Tibial artery (tissue), 4 donors: ENCODE measurements at regions not wholly inside any gene's neighbourhood (a gene's known extent, or its start where the extent isn't known, plus 50 kb on each side); places are given as distances from the start of the nearest gene placed in this dataset.
"Not testable (repeated sequence)": the region's sequence is repeated elsewhere in the genome, so short reads cannot be mapped to it uniquely, and the experiment has no call there.

Experiments used
- DNase-seq, 2 donors: peaks; one replicate each; pipeline ENCODE4 v3.0.0-alpha.2; 2019
- H3K27ac ChIP-seq, 2 donors: fragments of 200-600 bp; sonication (generic) in 1 of 2; 1 replicate in 1 of 2; 2 replicates in 1 of 2; pipeline ENCODE4 v1.5.1; 2018 to 2019; ENCODE audit warnings: mild to moderate bottlenecking in 1 of 2
- H3K27me3 ChIP-seq, 2 donors: fragments of 200-600 bp; sonication (generic) in 1 of 2; one replicate each; pipeline versions ENCODE4 v1.5.1 to v1.6.0; 2016 to 2019
- H3K36me3 ChIP-seq, 3 donors: fragments of 200-600 bp; sonication (generic) in 2 of 3; one replicate each; pipeline ENCODE4 v1.5.1; 2016 to 2019; ENCODE audit warnings: mild to moderate bottlenecking in 2 of 3
- H3K4me1 ChIP-seq, 4 donors: fragments of 200-600 bp; sonication (generic) in 2 of 4; 1 replicate in 3 of 4; 2 replicates in 1 of 4; pipeline ENCODE4 v1.5.1; 2016 to 2019
- H3K4me3 ChIP-seq, 2 donors: fragments of 200-600 bp; sonication (generic) in 1 of 2; 1 replicate in 1 of 2; 2 replicates in 1 of 2; pipeline ENCODE4 v1.5.1; 2018 to 2019; ENCODE audit warnings: mild to moderate bottlenecking in 2 of 2
- H3K9me3 ChIP-seq, 3 donors: fragments of 200-600 bp; sonication (generic) in 1 of 3; one replicate each; pipeline ENCODE4 v1.5.1; 2016 to 2019
- intact Hi-C: fragments of 100-400 bp; cut with DNase I; formaldehyde crosslinking; loops from one replicate; pipeline ENCODE4 v1.15.0; 2023; ENCODE audit warnings: low total_unique reads
- TF ChIP-seq, protein P1 (sequence below), 2 experiments: fragments of 200-600 bp in 1 of 2; fragments of 450-650 bp in 1 of 2; IDR thresholded peaks; one replicate each; pipeline ENCODE4 v1.5.1; 2017 to 2019; ENCODE audit warnings: antibody characterized with exemption in 2 of 2, mild to moderate bottlenecking in 1 of 2, moderate library complexity in 1 of 2

DNA sequence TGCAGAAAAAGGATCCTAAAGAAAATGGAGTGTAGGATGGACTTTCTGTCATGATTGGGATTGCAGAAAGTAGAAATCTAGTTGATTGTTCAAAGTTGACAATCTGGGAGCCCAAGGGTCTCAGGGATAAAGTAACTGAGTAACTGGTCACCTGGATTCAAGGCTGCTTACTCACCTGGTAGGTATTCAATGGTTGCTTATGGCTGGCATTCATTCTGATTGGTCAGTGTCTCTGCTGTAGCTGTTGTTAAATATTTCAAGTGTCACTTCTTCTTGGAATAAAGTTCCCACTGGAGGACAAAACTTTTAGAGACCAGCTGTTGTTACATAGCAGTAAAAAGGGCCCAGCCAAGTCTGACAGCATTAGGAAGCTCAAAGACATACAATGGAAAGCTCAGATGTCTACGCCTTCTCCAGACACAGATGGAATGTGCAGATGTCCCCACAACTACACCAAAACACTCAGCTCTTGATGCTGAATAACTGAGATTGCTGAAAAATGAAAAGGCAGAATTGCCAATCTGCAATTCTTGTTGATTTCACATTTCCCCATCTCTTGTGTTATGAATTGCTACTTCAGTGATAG lies 106.9 kb downstream of the ZNF467 start:
- TF ChIP-seq, protein P1, sequence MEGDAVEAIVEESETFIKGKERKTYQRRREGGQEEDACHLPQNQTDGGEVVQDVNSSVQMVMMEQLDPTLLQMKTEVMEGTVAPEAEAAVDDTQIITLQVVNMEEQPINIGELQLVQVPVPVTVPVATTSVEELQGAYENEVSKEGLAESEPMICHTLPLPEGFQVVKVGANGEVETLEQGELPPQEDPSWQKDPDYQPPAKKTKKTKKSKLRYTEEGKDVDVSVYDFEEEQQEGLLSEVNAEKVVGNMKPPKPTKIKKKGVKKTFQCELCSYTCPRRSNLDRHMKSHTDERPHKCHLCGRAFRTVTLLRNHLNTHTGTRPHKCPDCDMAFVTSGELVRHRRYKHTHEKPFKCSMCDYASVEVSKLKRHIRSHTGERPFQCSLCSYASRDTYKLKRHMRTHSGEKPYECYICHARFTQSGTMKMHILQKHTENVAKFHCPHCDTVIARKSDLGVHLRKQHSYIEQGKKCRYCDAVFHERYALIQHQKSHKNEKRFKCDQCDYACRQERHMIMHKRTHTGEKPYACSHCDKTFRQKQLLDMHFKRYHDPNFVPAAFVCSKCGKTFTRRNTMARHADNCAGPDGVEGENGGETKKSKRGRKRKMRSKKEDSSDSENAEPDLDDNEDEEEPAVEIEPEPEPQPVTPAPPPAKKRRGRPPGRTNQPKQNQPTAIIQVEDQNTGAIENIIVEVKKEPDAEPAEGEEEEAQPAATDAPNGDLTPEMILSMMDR (IDR thresholded peaks at IDR 0.05) = no peak
- Histone ChIP-seq H3K36me3 (no peaks in the 10 kb centered on the region), H3K9me3 (peaks cover 0 to 9% (median 0%) of the 10 kb centered on the region in 3 donors), H3K27me3 (no peaks in the 10 kb centered on the region), H3K27ac (no peak overlapping the region), H3K4me3 (no peak overlapping the region), H3K4me1 (peaks cover 0 to 9% (median 0%) of the 10 kb centered on the region in 4 donors)
- DNase-seq = no peak
- intact Hi-C loops = no loop called here

- intact Hi-C loops, H3K4me1 ChIP-seq, DNase-seq, H3K4me3 ChIP-seq, H3K36me3 ChIP-seq, H3K27me3 ChIP-seq, H3K9me3 ChIP-seq, H3K27ac ChIP-seq: not testable (repeated sequence)
Measured at GRCh38 chr7:149665618-149666017, 107.8 kb downstream of the ZNF467 start.

- intact Hi-C loops = no loop called here
- no peak for DNase-seq
- TF ChIP-seq, protein P1 (IDR thresholded peaks at IDR 0.05) = no peak
- H3K27me3 ChIP-seq = no peaks in the 10 kb centered on the region
- H3K27ac ChIP-seq = no peak overlapping the region
- peaks cover 0 to 9% (median 0%) of the 10 kb centered on the region in 3 donors for H3K9me3 ChIP-seq
- no peaks in the 10 kb centered on the region for H3K4me1 ChIP-seq
- no peak overlapping the region for H3K4me3 ChIP-seq
- H3K36me3 ChIP-seq = no peaks in the 10 kb centered on the region
Measured at GRCh38 chr7:149664666-149665065, 108.7 kb downstream of the ZNF467 start.

DNA sequence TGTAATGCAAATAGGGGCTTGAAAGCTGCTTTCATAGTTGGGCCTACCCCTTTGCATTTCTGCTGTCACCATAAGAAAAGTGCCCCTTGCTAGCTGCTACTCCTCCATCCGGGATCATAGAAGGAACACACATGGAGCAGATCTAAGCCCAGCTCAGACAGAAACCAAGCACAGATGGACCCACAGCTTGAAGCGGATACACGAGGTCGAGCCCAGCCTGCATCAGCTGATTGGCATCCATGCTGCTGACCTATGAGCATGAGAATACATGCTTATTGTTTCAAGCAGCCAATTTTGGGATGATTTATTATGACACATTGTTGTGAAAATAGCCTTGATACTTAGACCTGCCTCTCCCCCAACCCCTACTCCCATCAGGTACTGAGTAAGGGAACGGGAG lies 109.2 kb downstream of the ZNF467 start:
- TF ChIP-seq, protein P1 (IDR thresholded peaks at IDR 0.05) = no peak
- H3K4me3 ChIP-seq = no peak overlapping the region
- no peaks in the 10 kb centered on the region for H3K27me3 ChIP-seq
- peaks cover 0 to 9% (median 0%) of the 10 kb centered on the region in 3 donors for H3K9me3 ChIP-seq
- DNase-seq = no peak
- intact Hi-C loops = no loop called here
- H3K36me3 ChIP-seq = no peaks in the 10 kb centered on the region
- no peak overlapping the region for H3K27ac ChIP-seq
- H3K4me1 ChIP-seq = no peaks in the 10 kb centered on the region

DNA sequence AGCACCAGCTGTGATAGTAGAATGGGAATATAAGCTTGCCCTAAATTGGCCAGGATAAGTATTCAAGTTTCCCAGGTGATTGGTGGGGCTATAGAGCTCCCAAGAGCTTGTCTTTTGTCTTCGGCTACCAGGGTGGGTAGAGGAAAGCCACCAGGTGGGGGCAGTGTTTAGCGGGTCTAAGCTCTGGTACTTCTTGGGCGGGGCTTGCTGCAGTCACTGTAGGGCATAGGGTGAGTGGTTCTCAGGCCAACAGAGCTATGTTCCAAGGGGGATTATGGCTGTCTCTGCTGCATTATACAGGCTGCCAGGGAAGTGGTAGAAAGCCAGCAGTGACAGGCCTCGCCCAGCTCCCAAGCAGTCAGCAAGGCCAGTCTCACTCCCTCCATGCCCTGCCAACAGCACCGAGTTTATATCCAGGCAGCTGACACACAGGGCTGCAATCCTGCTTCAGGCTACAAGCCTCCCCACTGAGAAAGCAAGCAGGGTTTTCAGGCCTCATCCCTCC lies 110.7 kb downstream of the ZNF467 start:
- Histone ChIP-seq H3K4me1 (no peaks in the 10 kb centered on the region), H3K27ac (no peak overlapping the region), H3K9me3 (peaks cover 0 to 9% (median 0%) of the 10 kb centered on the region in 3 donors), H3K4me3 (no peak overlapping the region), H3K27me3 (no peaks in the 10 kb centered on the region), H3K36me3 (no peaks in the 10 kb centered on the region)
- TF ChIP-seq, protein P1 (IDR thresholded peaks at IDR 0.05) = no peak
- peak in 1 of 2 donors; percentile 46 for DNase-seq
- intact Hi-C loops = no loop called here

- Histone ChIP-seq H3K36me3 (no peaks in the 10 kb centered on the region), H3K4me1 (no peaks in the 10 kb centered on the region), H3K4me3 (no peak overlapping the region), H3K27ac (no peak overlapping the region), H3K27me3 (no peaks in the 10 kb centered on the region), H3K9me3 (no peaks in the 10 kb centered on the region)
- no peak for DNase-seq
- TF ChIP-seq, protein P1 (IDR thresholded peaks at IDR 0.05) = no peak
- intact Hi-C loops = no loop called here
Measured at GRCh38 chr7:149655784-149656183, 117.6 kb downstream of the ZNF467 start.
